CD4-positive, CD25-positive, alpha-beta regulatory T cell (primary cell): ENCODE measurements at regions not wholly inside any gene's neighbourhood (a gene's known extent, or its start where the extent isn't known, plus 50 kb on each side); places are given as distances from the start of the nearest gene placed in this dataset.
"Not testable (repeated sequence)": the region's sequence is repeated elsewhere in the genome, so short reads cannot be mapped to it uniquely, and the experiment has no call there.

Experiments used
- ATAC-seq, 2 donors: fragments of 150-1000 bp; cut with Tn5 transposase; one replicate each; pipeline ENCODE4 v1.10.0; 2021; ENCODE audit warnings: low read depth in 2 of 2, moderate number of reproducible peaks in 2 of 2, moderate library complexity in 1 of 2
- DNase-seq, 3 donors: peaks; one replicate each; pipeline versions ENCODE4 v3.0.0 to v3.0.0-alpha.2; 2012 to 2022; ENCODE audit warnings: mixed read lengths in 1 of 3
- H3K27ac ChIP-seq: one replicate; pipeline ENCODE4 v1.7.0; 2013; ENCODE audit warnings: mild to moderate bottlenecking, low read length; ENCODE audit not compliant: insufficient read depth, poor library complexity, severe bottlenecking
- H3K27me3 ChIP-seq: one replicate; pipeline ENCODE4 v1.7.0; 2013; ENCODE audit warnings: low read length; ENCODE audit not compliant: control insufficient read depth, insufficient read depth
- H3K36me3 ChIP-seq: one replicate; pipeline ENCODE4 v1.7.0; 2013; ENCODE audit warnings: mild to moderate bottlenecking, low read length, moderate library complexity; ENCODE audit not compliant: control insufficient read depth, insufficient read depth
- H3K4me1 ChIP-seq: 2 replicates; pipeline ENCODE4 v1.7.0; 2013; ENCODE audit warnings: mild to moderate bottlenecking, low read length; ENCODE audit not compliant: insufficient read depth, control insufficient read depth, poor library complexity, severe bottlenecking
- H3K4me3 ChIP-seq: one replicate; pipeline ENCODE4 v1.7.0; 2013; ENCODE audit warnings: low read depth, mild to moderate bottlenecking, low read length, moderate library complexity
- H3K9me3 ChIP-seq, 2 experiments: 1 replicate in 1 of 2; 2 replicates in 1 of 2; pipeline ENCODE4 v1.7.0; 2013; ENCODE audit warnings: low read length in 2 of 2, mild to moderate bottlenecking in 1 of 2, moderate library complexity in 1 of 2; ENCODE audit not compliant: control insufficient read depth in 2 of 2
- H3K27ac Mint-ChIP-seq, 3 donors: one replicate each; pipeline ENCODE4 v1.8.0; 2020 to 2022; ENCODE audit warnings: mild to moderate bottlenecking in 3 of 3, mixed read lengths in 3 of 3, moderate library complexity in 2 of 3
- H3K27me3 Mint-ChIP-seq: one replicate; pipeline ENCODE4 v1.8.0; 2022; ENCODE audit warnings: mild to moderate bottlenecking, mixed read lengths
- H3K36me3 Mint-ChIP-seq: one replicate; pipeline ENCODE4 v1.8.0; 2020; ENCODE audit warnings: mixed read lengths
- H3K4me1 Mint-ChIP-seq, 4 donors: one replicate each; pipeline ENCODE4 v1.8.0; 2020 to 2022; ENCODE audit warnings: mixed read lengths in 4 of 4, mild to moderate bottlenecking in 1 of 4
- H3K4me3 Mint-ChIP-seq, 4 donors: one replicate each; pipeline ENCODE4 v1.8.0; 2020 to 2022; ENCODE audit warnings: mild to moderate bottlenecking in 4 of 4, mixed read lengths in 4 of 4, moderate library complexity in 3 of 4
- H3K9me3 Mint-ChIP-seq, 7 donors: one replicate each; pipeline ENCODE4 v1.8.0; 2020 to 2022; ENCODE audit warnings: mixed read lengths in 7 of 7, mild to moderate bottlenecking in 3 of 7, moderate library complexity in 2 of 7

DNA sequence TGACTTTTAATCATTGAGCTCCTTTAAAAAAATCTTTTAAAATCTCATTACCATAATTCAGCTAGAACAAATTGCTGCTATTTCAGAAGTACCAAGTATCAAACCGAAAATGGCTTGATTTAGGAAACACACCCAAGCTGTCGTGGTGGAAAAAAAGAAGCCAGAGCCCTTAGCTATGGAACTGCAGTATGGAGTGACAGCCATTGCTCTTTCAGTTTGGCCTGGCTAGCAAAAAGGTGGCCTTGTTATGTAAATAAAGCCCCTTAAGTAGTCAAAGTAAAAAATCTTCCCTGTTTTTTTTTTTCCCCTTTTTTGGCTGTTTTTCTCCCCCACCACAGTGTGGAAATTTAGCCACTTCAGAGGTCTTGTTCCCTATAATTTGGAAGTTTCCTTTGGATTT is 66.0 kb upstream of the PTPN20 start:
- H3K4me3 Mint-ChIP-seq: not testable (repeated sequence)

DNA sequence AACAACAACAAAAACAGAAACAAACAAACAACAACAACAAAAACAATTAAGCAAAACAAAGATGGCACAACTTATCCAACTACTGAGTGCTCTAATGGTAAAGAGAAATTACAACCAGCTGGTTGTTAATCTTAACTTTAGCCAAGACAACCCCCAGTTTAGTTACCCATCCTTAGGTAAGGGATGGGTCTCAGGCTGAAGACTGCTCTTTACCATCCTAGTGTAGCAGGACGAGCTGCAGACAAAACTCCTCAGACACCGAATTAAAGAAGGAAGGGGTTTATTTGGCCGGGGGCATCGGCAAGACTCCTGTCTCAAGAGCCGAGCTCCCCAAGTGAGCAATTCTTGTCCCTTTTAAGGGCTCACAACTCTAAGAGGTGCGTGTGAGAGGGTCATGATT is 65.6 kb upstream of the PTPN20 start:
- ATAC-seq, H3K4me3 Mint-ChIP-seq, H3K27me3 ChIP-seq, H3K36me3 Mint-ChIP-seq, H3K27ac Mint-ChIP-seq, H3K4me1 ChIP-seq, H3K27ac ChIP-seq, H3K36me3 ChIP-seq, H3K4me1 Mint-ChIP-seq, H3K9me3 ChIP-seq, H3K27me3 Mint-ChIP-seq, H3K9me3 Mint-ChIP-seq, H3K4me3 ChIP-seq, DNase-seq: not testable (repeated sequence)

More for the DNA sequence above, 66.0 kb upstream of the PTPN20 start:
- not testable (repeated sequence) for DNase-seq, H3K27me3 Mint-ChIP-seq, H3K9me3 Mint-ChIP-seq, H3K4me1 Mint-ChIP-seq, ATAC-seq, H3K4me3 ChIP-seq, H3K27me3 ChIP-seq, H3K4me1 ChIP-seq, H3K9me3 ChIP-seq, H3K36me3 ChIP-seq, H3K27ac ChIP-seq, H3K36me3 Mint-ChIP-seq, H3K27ac Mint-ChIP-seq

DNA sequence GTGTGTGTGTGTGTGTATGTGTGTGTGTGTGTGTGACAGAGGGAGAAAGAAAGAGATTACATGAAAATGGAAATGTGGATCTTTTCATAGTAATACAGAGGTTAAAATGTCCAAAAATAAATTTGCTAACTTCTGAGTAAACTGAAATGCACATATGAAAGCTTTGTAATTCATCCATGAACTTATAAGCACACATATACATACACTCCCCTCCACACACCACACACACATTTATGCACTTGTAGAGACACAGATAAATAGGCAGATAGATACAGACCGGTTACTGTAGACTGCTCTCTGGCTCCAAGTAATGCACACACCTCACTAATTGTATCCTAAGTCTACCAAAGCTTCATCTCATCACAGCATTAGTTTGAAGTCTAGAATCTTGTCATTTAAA is 50.5 kb upstream of the PTPN20 start:
- not testable (repeated sequence) for H3K4me1 ChIP-seq, H3K4me3 Mint-ChIP-seq, H3K4me1 Mint-ChIP-seq, H3K36me3 Mint-ChIP-seq, DNase-seq, H3K9me3 Mint-ChIP-seq, H3K36me3 ChIP-seq, H3K27me3 ChIP-seq, H3K4me3 ChIP-seq, H3K27ac Mint-ChIP-seq, H3K27ac ChIP-seq, ATAC-seq, H3K27me3 Mint-ChIP-seq, H3K9me3 ChIP-seq
